Activated naive CD4-positive, alpha-beta T cell (primary cell): ENCODE measurements at regions not wholly inside any gene's neighbourhood (a gene's known extent, or its start where the extent isn't known, plus 50 kb on each side); places are given as distances from the start of the nearest gene placed in this dataset.
"Not testable (repeated sequence)": the region's sequence is repeated elsewhere in the genome, so short reads cannot be mapped to it uniquely, and the experiment has no call there.

Experiments
- DNase-seq, 4 experiments: peaks; one replicate each; lab custom pipeline; 2025; lab: John Stamatoyannopoulos, UW

- not testable (repeated sequence) for DNase-seq
Measured at GRCh38 chr1:221965891-221966290, 224.0 kb upstream of the DUSP10 start.

- no peak for DNase-seq
Measured at GRCh38 chr1:221965252-221965651, 223.4 kb upstream of the DUSP10 start.

GRCh38 chr1:221963742-221964141, 221.9 kb upstream of the DUSP10 start:
- DNase-seq = no peak

GRCh38 chr1:221962385-221962784, 220.5 kb upstream of the DUSP10 start:
- no peak for DNase-seq

GRCh38 chr1:221961532-221962292, 219.8 kb upstream of the DUSP10 start:
- DNase-seq = no peak

GRCh38 chr1:221958161-221958562, 216.3 kb upstream of the DUSP10 start:
- not testable (repeated sequence) for DNase-seq

- DNase-seq = not testable (repeated sequence)
Measured at GRCh38 chr1:221957350-221957749, 215.5 kb upstream of the DUSP10 start.

GRCh38 chr1:221949996-221950395, 208.1 kb upstream of the DUSP10 start:
- no peak for DNase-seq

GRCh38 chr1:221948459-221948858, 206.6 kb upstream of the DUSP10 start:
- DNase-seq = no peak

GRCh38 chr1:221947731-221948130, 205.8 kb upstream of the DUSP10 start:
- DNase-seq = no peak

GRCh38 chr1:221946768-221947167, 204.9 kb upstream of the DUSP10 start:
- no peak for DNase-seq

GRCh38 chr1:221945669-221946068, 203.8 kb upstream of the DUSP10 start:
- no peak for DNase-seq

- DNase-seq = no peak
Measured at GRCh38 chr1:221944247-221944870, 202.5 kb upstream of the DUSP10 start.

GRCh38 chr1:221940631-221941030, 198.7 kb upstream of the DUSP10 start:
- DNase-seq = no peak

GRCh38 chr1:221939607-221940006, 197.7 kb upstream of the DUSP10 start:
- no peak for DNase-seq

GRCh38 chr1:221937155-221937953, 195.5 kb upstream of the DUSP10 start:
- DNase-seq = no peak

- no peak for DNase-seq
Measured at GRCh38 chr1:221933814-221934213, 191.9 kb upstream of the DUSP10 start.

- DNase-seq = no peak
Measured at GRCh38 chr1:221926441-221926840, 184.6 kb upstream of the DUSP10 start.

GRCh38 chr1:221925947-221926346, 184.1 kb upstream of the DUSP10 start:
- no peak for DNase-seq

- no peak for DNase-seq
Measured at GRCh38 chr1:221923929-221924598, 182.2 kb upstream of the DUSP10 start.

- no peak for DNase-seq
Measured at GRCh38 chr1:221921936-221922335, 180.0 kb upstream of the DUSP10 start.

GRCh38 chr1:221919743-221920142, 177.9 kb upstream of the DUSP10 start:
- no peak for DNase-seq
